ENCODE measurements at regions not wholly inside any gene's neighbourhood (a gene's known extent, or its start where the extent isn't known, plus 50 kb on each side); places are given as distances from the start of the nearest gene placed in this dataset.

DNA sequence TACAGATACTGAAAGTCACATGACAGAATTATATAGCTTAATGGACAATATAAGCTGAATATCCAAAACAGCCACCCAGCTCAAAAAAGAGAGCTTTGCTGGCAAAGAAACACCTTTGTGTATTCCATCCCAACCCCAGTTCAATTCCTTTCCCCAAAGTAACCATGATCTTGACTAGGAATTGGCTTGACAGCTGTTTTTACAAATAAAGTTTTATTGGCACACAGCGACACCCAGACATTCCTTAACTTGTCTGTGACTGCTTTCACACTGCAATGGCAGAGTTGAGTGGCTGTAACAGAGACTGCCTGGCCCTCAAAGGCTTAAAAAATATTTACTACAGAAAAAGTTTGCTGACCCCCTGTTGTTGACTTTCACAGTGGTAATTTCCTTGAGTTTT lies 264.0 kb upstream of the TSHZ2 start:
- TF ChIP-seq IRF3 (IDR thresholded peaks at IDR 0.05): no peak
- no peak for TF ChIP-seq EZH2 (IDR thresholded peaks at IDR 0.05; ENCODE audit: borderline replicate concordance, control insufficient read depth, low read depth, low read length)
- TF ChIP-seq, protein P1, sequence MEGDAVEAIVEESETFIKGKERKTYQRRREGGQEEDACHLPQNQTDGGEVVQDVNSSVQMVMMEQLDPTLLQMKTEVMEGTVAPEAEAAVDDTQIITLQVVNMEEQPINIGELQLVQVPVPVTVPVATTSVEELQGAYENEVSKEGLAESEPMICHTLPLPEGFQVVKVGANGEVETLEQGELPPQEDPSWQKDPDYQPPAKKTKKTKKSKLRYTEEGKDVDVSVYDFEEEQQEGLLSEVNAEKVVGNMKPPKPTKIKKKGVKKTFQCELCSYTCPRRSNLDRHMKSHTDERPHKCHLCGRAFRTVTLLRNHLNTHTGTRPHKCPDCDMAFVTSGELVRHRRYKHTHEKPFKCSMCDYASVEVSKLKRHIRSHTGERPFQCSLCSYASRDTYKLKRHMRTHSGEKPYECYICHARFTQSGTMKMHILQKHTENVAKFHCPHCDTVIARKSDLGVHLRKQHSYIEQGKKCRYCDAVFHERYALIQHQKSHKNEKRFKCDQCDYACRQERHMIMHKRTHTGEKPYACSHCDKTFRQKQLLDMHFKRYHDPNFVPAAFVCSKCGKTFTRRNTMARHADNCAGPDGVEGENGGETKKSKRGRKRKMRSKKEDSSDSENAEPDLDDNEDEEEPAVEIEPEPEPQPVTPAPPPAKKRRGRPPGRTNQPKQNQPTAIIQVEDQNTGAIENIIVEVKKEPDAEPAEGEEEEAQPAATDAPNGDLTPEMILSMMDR (IDR thresholded peaks at IDR 0.05 in 2 of 3, conservative IDR thresholded peaks at IDR 0.05 in 1 of 3; ENCODE audit: control insufficient read depth in 2 of 3, extremely low read depth in 1 of 3, insufficient read depth in 1 of 3, low read depth in 3 of 3, low read length in 3 of 3): no peak
- no peak for TF ChIP-seq CHD2 (IDR thresholded peaks at IDR 0.05; ENCODE audit: borderline replicate concordance, low read depth, low read length)
- TF ChIP-seq NFYB (IDR thresholded peaks at IDR 0.05; ENCODE audit: insufficient read depth, low read depth, low read length): no peak
- TF ChIP-seq TAF1 (IDR thresholded peaks at IDR 0.05; ENCODE audit: borderline replicate concordance, low read depth, low read length): no peak
- no peak for TF ChIP-seq DPF2 (IDR thresholded peaks at IDR 0.05)
- TF ChIP-seq POU2F2 (IDR thresholded peaks at IDR 0.05; ENCODE audit: borderline replicate concordance, low read depth, low read length): no peak
- TF ChIP-seq RAD51 (IDR thresholded peaks at IDR 0.05): no peak
- TF ChIP-seq POLR2AphosphoS2 (IDR thresholded peaks at IDR 0.05; ENCODE audit: low read depth, low read length): no peak
- no peak for TF ChIP-seq POLR2A (IDR thresholded peaks at IDR 0.05; ENCODE audit: low read depth, low read length)

Measured in GM12878 (cell line).